ENCODE measurements at regions not wholly inside any gene's neighbourhood (a gene's known extent, or its start where the extent isn't known, plus 50 kb on each side); places are given as distances from the start of the nearest gene placed in this dataset.
"Not testable (repeated sequence)": the region's sequence is repeated elsewhere in the genome, so short reads cannot be mapped to it uniquely, and the experiment has no call there.

DNA sequence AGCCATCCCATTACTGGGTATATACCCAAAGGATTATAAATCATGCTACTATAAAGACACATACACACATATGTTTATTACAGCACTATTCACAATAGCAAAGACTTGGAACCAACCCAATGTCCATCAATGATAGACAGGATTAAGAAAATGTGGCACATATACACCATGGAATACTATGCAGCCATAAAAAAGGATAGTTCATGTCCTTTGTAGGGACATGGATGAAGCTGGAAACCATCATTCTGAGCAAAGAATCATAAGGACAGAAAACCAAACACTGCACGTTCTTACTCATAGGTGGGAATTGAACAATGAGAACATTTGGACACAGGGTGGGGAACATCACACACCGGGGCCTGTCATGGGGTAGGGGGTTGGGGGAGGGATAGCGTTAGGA is 60.3 kb upstream of the NMU start:
- DNase-seq, result not testable (repeated sequence)

DNA sequence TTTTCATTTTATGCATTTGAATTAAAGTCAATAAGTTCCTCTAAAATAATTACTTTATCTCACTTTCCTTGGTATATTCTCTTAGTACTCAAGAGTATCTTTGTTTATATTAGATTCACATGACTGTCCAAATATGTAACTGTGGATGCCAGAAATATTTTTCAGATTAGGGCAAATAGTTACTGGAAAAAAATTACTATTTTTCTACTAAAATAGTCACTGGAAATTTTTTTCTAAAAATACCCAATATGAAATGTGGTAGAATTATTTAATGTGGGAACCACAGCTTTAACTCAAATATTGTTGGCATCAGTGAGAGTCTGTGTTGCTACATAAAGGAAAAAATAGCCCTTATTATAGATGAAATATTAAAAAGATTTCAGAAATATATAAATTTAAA is 70.4 kb upstream of the NMU start:
- DNase-seq, result no peak

DNA sequence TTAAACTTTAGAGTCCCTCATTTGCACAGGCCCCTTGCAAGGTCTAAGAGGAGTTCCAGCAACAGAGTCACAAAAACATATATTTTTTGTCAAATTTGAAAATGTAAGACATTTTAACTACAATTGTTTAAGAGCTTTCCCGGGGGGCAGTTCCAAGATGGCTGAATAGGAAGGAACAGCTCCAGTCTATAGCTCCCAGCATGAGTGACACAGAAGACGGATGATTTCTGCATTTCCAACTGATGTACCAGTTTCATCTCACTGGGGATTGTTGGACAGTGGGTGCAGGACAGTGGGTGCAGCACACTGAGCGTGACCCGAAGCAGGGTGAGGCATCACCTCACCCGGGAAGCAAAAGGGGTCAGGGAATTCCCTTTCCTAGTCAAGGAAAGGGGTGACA is 71.4 kb upstream of the NMU start:
- DNase-seq, result no peak

DNA sequence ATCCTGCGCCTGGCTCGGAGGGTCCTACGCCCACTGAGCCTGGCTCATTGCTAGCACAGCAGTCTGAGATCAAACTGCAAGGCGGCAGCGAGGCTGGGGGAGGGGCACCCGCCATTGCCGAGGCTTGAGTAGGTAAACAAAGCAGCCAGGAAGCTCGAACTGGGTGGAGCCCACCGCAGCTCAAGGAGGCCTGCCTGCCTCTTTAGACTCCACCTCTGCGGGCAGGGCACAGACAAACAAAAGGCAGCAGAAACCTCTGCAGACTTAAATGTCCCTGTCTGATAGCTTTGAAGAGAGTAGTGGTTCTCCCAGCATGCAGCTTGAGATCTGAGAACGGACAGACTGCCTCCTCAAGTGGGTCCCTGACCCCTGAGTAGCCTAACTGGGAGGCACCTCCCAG is 71.9 kb upstream of the NMU start:
- not testable (repeated sequence) for DNase-seq

DNA sequence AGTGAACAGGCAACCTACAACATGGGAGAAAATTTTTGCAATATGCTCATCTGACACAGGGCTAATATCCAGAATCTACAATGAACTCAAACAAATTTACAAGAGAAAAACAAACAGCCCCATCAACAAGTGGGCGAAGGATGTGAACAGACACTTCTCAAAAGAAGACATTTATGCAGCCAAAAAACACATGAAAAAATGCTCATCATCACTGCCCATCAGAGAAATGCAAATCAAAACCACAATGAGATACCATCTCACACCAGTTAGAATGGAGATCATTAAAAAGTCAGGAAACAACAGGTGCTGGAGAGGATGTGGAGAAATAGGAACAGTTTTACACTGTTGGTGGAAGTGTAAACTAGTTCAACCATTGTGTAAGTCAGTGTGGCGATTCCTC is 76.7 kb upstream of the NMU start:
- DNase-seq, result not testable (repeated sequence)

DNA sequence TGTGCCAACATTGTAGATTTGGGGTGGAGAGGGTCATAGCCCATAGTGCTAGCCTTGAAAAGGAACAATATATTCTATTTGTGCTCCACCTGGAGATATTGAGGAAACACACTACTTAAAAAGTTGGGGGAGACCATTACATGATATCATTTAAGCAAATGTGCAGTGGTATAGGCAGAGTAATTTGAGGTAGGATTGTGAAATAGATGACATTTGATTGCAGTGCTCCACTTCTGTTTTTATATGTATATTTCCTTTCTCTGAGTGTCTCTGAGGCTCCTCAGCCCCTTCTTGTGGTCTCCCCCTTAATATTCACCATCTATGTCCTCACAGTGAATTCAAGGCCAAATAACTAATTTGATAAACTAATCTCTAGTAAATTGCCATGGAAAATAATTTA is 85.6 kb upstream of the NMU start:
- no peak for DNase-seq

DNA sequence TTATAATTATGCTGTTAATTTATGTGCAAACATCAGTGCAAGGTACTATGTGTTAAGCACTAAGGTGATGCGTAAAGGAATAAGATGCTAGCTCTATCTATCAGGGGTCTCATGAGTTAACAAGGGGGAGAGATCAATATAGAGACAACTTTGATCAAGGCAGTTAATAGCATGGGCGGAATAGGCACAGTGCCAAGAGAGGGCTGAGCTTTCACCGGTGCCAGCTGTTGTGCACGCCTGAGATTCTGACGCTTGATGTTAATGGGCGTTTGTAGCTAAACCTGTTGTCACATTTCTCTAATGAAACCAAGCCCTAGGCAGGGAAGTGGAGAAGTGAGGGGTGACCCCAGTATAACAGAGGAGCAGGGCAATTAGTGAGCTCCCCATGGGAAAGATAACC is 86.0 kb upstream of the NMU start:
- DNase-seq, result no peak

DNA sequence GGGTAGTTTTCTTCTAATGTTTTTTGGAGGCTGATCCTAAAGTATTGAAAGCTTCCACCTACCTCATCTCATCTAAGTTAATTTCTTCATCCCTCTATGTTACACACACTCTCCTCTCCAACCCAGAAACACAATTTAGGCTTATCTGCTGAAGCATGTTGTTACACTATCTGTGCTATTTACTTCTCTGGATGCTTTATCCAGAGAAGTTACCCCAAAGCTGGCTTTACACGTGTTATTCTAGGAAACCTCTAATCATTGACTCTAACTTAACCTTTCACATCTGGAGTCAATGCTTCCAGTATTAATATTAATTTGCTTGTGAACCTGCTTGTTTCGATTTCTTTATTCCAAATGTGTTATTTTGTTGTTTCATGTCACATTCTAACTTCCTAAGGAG is 87.3 kb upstream of the NMU start:
- no peak for DNase-seq

DNA sequence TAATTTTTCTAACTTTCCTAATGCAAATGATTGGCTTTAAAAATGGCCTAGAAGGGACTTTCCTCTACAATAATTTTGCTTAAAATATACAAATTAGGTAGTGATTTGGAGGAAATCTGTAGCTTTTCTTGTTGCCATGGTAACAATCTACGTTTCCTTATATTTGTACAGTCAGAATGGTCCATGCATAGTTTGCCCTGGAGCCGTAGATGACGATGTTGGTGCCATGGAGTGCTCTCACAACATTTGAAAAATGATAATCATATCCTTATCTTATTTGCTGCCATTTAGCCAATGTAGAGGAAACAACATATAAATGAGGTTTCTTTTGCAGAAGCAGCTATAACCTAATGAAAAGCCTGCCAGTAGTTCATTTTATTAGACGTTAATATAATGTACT is 89.0 kb upstream of the NMU start:
- DNase-seq, result no peak

DNA sequence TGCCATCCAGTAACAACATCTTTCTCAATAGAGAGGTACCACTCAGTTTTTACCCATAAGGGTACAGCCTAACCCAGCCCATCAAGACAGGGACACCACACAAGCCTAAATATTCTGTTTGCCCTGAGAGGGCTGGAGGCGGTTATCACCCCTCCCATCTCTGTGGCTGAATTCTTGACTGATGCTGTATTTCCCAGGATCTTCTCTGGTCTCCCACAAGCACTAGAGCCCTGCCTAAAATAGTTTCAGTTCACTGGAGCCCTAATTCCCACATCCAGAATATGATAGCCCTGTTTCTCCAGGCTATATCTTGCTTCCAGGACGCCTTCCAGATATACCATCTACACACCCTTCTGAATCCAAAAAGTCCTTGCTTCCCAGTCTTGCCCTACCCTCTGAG is 91.6 kb upstream of the NMU start:
- no peak for DNase-seq

DNA sequence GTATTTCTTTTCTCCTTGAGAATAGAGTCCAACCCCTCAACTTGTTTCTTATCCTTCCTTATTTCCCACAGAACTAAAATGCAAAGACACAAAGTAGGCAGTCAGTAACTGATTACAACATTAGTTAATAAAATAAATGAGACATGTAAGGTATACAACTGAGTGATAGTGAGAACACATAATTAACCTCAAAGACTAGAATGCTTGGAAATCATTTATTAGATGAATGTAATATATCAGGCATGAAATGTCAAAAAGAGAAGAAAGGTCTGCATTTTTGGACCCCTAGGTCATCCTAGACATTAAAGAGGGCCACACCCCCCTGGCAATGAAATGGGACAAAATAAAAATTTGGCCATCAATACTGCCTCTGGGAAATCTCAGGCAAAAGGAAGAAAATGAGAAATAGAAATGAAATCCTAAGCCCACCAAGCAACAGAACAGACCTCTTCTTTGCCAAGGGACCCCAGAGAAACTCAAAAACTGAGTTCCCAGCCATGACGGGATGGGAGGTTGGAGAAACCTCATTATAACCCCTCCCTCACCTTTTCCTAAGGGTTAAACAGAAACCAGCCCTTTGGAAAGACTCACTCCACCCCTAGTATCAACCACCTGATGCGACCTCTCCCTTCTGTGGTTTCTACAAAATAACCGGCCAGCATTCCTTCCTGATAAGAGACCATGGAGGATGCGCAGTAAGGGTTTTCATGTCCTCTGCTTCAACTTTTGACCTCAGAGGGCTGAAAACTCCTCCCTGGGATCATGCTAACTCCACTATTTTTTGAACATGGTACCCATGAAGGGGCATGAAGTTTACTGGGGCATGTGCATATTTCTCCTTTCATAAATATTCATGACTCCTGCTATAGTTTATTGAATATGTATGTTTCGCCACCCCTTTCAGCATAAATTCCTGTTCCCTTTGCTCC is 90.0 kb upstream of the EXOC1L start:
- DNase-seq, result no peak

DNA sequence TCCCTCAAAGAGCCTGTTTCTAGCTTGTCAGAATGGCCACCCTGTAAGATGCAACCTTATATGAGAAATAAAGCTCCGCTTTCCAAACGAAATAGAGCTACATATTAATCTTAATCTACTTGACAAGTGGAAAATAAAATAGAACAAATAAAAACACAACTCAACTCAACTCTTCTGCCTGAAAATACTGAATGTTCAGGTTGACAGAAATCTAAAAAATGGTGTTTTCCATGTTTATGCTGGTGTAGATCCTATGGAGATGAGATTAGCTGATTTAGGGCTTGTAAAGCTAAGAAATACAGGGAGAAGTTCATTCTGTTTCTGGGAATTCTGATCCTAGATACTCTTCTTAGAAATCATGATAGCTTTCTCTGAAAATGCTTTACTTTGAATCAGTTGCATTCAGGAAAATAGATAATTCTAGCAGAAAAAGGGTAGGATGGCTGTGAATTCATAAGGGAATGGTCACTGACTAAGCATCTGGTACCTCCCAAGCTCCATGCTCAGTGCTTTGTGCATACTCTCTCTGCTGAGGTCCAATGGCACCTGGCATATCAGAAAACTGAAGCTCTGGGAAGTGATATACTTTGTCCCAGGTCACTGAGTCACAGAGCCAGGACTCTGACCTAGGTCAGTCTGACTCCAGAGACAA is 89.2 kb upstream of the EXOC1L start:
- no peak for DNase-seq

DNA sequence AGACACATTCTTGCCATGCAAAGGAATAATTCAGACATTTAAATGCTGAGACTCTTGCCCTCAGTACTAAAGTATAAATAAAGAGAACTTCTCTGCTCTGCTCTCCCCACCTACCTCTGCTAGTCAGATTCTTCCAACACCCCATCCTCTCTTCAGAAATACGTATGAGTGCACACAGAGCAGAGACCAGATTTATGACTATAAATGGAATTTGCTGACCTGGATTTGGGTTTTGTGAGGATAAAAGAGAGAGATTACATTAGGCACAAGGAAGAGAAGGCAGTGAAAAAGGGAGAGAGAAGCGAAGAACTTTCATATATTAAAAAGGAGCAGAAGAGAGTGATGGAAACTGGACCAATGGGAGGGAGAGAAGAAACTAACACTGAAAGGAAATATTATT is 87.6 kb upstream of the EXOC1L start:
- DNase-seq, result no peak

DNA sequence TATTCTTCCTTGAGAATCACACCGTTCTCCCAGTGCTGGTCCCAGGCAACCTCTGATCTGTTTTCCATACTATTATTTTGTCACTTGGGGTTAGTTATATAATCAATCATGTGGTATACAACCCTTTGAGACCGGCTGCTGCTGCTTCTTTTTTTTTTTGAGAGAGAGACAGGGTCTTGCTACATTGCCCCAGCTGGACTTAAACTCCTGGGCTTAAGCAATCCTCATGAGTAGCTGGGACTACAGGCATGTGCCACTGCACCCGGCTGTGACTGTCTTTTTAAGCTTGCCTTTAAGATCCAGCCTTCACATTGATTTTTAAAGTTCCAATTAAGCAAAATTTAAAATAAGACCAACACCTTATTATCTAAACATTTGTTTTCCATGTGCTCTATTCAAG is 86.7 kb upstream of the EXOC1L start:
- DNase-seq, result no peak

DNA sequence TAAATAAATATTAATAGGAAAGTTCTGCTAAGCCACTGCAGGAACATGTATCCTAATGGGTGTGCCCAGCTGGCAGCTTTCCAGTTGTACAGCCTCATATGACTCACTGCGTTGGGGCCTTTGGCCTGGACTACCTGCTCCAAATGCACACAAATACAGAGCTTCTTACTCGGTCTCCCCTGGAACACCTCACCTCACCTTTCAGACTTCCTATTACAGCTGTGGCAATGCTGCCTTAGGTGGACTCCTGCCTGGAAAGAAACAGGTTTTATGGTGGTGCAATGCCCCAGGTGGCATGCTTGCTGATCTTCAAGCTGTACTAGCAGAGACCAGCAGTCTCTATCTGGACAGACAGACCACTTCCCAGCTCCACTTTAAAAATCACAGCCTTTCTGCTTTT is 85.7 kb upstream of the EXOC1L start:
- DNase-seq, result no peak

DNA sequence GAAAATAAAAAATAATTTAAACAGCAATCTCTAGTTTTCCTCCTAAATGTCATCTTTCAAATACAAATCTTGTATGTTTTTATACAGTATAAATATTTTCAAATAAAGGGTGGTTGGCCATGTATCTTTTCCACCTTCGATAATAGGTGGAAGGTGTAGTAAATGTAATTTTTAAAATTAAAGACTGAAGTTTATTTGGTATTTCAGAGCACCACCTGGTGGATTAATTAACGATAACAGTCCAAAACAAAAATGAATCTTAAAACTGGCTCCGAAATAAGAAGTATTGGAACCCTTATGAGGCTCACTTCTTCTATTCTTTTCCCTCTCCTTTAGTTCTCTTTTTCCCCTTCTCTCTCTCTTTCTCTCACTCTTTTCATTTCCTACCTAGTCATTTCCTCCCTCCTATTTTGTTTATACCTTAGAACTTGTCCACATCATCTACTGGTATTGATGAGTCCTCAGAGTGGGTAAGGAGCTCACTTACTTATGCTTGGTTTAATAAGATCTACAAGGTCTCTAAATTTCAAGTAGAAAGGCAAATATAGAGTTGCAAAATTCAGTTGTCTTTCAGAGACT is 82.9 kb upstream of the EXOC1L start:
- DNase-seq, result peak in 2 of 3 donors; percentile 2 to 25

DNA sequence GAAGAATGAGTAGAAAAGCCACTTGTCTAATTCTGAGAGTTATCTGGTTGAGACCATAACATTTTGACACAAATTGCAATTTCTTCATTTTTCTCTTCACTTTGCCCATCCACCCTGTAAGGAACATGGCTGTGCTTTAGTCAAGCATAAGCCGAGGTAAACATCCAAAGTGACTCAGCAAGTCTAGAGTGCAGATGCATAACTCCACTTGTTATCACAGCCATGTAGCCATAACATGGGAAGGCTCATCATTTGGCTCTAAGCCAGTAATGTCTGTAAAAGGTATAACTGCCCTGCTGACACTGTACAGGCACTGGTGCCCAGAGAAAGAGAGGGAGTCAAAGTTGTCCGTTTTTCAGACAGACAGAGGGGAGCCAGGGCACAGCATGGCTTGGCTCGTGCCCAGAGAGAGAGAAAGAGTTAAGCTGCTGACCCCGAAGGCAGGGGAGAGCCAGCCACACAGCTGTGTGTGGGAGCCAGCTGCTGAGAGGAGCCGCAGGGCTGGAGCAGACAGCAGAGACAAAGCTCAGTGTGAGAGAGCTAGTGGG is 76.9 kb upstream of the EXOC1L start:
- no peak for DNase-seq

DNA sequence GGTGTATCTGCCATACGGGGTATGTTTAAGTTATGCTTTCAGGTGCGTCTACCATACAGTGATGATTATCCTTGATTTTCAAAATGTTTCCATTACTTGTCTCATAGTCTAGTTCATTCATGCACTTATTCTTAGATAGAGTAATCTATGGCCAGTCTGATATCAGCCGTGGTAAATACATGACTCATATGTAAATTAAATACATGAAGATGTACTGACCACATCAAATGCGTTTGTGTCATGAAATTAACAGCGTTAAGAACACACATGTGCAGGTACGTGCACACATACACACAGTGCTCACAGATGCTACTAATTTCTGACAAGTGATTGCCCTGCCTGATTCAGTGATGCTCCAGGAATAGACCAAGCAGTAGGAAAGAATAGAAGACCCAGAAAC is 75.2 kb upstream of the EXOC1L start:
- DNase-seq, result no peak

DNA sequence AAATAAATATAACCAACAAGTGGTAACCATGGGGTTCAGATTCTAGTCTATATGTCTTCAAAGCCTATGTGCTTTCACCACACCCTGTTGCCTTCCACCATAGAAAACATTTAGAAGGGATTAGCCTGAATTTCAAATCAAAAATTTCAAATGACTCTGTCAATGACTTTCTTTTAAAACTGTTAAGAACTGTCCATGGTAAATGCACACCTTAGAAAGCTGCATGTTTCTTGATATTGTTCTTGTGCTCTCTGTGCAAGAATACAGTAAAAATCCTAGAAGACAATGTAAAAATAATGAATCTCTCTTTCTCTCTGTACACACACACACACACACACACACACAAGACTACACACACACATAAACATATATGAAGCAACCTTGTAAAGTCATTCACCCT is 74.6 kb upstream of the EXOC1L start:
- DNase-seq, result no peak

DNA sequence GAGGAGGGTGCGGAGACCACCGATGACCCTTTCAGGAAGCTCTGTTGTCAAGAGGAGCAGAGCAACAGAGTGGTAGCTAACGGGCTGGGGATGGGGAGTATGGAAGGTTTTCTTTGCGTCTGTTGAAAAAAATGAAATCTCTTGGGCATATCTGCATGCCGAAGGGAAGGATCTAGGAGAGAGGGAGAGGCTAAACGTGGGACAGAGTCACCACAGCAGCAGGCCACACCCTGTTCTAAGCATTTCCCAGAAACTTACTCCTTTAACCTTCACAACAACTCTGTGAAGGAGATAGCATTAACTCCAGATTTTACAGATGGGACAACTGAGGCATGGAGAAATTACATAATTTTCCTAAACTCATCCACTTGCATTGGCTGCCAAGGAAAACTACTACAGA is 71.8 kb upstream of the EXOC1L start:
- no peak for DNase-seq

DNA sequence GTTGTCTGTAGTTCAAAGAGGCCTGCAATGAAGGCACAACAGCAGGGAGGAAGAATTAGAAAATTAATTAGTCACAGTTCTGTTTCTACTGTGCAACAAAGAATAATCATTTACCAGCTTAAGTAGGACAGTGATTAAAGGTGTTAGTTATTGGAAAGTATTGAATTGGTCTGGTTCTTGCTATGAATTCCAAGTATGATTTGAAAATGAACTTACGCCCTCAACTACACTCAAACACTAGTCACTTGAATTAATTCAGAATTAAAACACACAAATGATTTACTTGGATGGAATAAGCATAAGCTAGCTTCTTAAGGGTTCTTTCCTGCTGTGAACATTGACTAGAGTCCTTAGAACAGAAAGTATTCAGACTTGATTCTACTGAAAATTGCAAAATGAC is 69.9 kb upstream of the EXOC1L start:
- DNase-seq, result no peak

DNA sequence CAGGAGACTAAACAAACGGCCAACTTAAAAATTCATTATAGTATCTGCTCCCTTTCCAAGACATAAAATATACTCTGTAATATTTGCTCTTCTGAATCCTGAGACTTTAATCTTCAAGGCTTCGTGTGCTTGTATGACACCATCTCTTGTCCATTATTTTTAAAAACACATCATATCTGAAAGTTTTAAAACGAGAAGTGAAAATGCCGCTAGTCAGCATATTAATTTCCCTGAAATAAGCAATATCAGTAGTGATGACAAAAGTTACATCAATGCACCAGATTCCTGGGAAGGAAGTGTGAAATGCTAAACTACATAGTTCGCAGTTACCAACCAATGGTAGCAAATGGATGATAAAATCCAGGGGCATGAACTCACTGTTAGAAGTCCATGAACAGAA is 66.8 kb upstream of the EXOC1L start:
- no peak for DNase-seq

DNA sequence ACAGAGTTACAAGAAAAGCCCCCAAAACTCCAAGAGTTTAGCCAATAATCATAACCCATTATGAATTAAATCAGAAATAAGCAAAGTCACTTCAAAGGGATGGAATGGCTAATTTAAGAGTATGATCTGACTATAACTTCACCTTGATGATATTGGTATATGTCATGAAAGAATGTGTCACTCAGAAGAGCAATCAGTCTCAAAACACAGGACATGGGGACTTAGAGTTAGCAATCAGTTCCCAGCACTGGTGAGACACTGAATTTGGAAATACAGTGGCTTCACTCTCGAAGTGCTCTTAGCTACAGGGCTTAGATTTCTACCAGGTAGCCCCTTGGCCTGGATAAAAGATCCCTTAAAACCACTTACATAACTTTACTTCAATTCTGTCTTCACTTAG is 65.7 kb upstream of the EXOC1L start:
- no peak for DNase-seq

DNA sequence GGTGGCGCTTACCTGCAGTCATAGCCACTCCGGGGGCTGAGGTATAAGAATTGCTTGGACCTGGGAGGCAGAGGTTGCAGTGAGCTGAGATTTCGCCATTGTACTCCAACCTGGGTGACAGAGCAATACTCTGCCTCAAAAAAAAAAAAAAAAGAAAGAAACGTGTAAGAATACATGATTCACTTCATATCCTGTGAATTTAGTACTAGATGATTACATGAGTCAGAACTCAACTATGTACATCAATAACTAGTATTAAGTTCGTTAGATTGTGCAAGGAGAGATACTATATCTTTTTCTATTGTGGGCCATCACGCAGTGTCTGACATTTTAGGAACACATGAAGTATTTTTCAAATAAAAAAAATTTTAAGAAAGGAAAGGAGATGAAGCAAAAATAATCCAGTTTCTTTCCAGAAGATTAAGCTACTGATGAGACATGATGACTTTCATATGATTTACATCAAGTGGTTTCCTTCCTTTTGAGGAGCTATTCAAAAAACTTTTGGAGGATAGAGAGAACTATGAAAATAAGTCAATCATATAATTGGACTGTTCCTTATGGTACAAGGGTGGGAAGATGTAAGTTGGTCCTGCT is 64.7 kb upstream of the EXOC1L start:
- DNase-seq, result no peak

Measured in suppressor macrophage treated with lipopolysaccharide for 1 hour (primary cell).